ENCODE measurements at regions not wholly inside any gene's neighbourhood (a gene's known extent, or its start where the extent isn't known, plus 50 kb on each side); places are given as distances from the start of the nearest gene placed in this dataset.

- no peak for TF ChIP-seq CTCF (IDR thresholded peaks at IDR 0.05)
- TF ChIP-seq SIN3A (IDR thresholded peaks at IDR 0.05; ENCODE audit: borderline replicate concordance, insufficient read depth, low read depth, low read length): no peak
- TF ChIP-seq POLR2AphosphoS5 (IDR thresholded peaks at IDR 0.05; ENCODE audit: low read depth, low read length): no peak
Observed at GRCh38 chr1:80994934-80995333, 805.8 kb upstream of the ADGRL2 start.

All from Panc1 (cell line).